ENCODE measurements at regions not wholly inside any gene's neighbourhood (a gene's known extent, or its start where the extent isn't known, plus 50 kb on each side); places are given as distances from the start of the nearest gene placed in this dataset.
A peak's percentile ranks its signal among the peaks of the same experiment; 100 is the strongest.

DNA sequence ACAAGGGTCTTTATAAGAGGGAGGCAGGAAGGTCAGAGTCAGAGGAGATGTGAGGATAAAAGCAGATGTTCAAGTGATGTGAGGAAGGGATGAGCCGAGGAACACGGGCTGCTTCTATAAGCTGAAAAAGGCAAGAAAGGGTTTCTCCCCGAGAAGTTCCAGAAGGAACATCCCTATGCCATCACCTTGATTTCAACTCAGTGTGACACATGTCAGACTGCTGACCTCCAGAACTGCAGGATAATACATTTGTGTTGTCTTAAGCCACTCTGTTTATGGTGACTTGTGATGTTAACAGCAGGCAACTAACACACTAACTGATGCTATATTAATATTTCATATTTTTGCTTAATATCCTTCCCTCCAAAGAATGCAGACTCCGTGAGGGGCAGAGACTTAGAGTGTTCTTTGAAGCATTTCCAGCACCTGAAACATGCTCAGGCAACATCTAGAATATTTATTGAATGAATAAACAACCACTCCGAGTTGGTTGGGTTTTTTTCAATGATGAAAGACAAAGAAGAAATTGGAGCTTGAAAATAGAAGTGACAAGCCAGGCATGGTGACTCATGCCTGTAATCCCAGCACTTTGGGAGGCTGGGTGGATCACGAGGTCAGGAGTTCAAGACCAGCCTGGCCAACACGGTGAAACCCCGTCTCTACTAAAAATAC lies 77.6 kb upstream of the ADRA1B start:
- FAIRE-seq (no peak), DNase-seq (ENCODE audit: low spot score) (no peak)

DNA sequence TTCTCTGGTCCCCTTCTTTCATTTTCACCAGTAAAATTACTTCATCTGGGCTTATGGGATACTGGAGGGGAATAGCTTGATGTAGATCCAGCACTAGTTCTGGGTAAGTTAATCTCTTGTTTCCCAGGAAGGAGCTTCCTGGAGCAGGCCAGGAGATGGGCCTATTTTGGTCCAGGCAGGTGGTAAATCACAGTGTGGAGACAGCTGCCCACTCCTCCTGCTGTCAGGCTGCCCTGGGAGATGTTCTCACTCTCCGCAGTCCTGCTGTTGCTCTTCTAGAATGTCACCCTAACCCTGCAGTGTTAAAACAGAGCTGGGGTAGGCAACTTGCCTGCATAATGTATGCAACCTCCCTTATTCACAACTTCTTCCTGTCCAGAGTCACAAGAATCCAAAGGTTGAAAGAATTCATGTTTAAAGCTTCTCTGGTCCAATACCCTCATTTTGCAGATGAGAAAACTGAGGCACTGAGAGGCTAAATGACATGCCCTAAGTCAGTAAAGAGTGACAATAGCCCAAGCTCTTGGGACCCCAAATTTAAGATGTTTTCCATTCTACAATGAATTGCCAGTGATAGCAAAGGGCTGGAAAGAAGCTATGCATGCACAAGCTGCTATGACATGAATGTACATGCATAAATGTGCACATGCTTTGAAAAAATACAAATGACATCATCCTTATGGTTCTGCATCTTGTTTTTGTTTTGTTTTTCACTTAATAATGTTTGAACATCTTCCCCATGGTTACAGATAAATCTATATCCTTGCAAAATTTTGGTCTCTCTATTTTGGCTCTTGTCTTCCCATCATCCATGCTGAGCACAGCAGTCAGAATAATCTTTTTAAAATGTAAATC lies 71.8 kb upstream of the ADRA1B start:
- FAIRE-seq (no peak), DNase-seq (ENCODE audit: low spot score) (no peak)

DNA sequence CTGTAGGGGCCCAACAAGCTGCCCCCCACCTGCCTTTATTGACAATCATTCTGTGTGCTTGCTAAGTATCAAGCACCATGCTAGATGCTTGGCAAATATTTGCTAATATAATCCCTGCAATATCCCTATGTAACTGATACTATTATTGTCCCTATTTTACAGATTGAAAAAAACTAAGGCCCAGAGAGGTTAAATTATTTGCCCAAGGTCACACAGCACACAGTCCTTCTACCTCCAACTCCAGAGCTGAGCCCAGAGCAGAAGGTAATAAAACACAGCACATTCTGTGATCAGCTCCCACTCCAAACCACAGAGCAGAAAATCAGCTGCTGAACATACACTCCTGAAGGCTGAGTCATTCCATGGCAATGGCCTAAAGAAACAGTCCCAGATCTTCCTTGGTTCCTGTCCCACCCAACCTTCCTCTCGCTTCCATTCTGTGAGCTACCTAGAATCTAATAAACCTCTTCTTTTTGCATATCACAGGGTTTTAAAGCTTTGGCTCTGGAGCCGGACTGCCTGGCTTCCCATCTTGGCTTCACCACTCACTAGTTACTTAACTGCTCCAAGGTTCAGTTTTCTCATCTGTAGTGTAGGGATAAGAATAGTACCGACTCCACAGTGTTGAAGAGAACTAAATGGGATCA lies 66.7 kb upstream of the ADRA1B start:
- DNase-seq (ENCODE audit: low spot score) (peak; percentile 80), FAIRE-seq (no peak)

DNA sequence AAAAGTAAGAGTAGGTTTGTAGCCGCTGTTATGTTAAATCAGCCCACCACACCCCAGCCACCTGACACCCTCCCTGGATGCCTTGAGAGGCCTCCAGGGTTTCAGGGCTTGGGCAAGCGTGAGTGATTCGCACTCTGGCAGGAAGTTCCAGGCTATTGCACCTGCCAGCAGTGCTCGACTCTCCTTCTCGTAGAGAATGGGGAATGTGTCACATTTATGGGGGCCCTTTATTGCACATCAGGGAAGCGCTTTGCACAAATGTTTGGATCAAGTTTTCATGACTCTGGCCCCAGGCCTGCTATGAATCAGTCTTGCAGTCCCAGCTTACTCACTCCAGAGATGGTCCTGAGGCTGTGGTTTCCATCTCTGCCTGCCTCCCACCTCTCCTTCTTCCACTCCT lies 66.1 kb upstream of the ADRA1B start:
- peak; percentile 59 for DNase-seq (ENCODE audit: low spot score)
- peak; percentile 70 for FAIRE-seq

DNA sequence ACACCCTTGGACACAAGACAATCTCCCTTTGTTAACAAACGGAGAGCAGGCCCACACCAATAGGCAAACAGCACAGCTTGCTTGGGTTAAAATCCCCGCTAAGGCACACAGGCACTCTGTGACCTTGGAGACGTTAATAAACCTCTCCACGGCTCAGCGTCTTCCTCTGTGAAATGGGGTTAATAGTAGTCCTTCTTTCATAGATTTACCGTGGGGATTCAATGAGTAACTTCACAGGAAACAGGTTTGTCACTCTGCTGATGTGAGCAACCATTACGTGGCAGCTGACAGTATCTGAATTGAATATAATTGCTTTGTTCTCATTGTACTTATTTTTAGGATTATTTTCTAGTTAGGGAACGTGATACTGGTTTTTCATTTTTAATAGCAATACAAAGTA lies 65.2 kb upstream of the ADRA1B start:
- FAIRE-seq: no peak

DNA sequence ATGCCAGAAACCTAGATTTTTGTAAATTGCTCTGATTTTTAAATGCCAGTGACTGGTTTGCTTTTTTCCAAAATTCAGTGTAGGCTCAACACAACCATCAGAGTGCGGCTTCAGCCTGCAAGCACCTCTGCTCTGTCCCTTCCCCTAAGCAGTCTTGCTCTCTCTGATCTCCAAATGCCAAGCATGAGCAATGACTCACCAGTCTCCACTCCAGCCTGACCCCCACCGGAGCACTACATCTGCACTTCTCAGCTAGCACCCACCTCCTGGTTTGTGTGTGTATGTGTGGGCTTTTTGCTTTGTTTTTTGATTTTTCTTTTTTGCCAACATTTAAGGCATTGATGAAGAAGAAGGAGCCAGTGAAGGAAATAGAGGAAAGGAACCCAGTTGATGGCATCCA lies 61.4 kb upstream of the ADRA1B start:
- FAIRE-seq: peak; percentile 46
- DNase-seq (ENCODE audit: low spot score): peak; percentile 73

More for the DNA sequence above, 65.2 kb upstream of the ADRA1B start:
- DNase-seq (ENCODE audit: low spot score): no peak

DNA sequence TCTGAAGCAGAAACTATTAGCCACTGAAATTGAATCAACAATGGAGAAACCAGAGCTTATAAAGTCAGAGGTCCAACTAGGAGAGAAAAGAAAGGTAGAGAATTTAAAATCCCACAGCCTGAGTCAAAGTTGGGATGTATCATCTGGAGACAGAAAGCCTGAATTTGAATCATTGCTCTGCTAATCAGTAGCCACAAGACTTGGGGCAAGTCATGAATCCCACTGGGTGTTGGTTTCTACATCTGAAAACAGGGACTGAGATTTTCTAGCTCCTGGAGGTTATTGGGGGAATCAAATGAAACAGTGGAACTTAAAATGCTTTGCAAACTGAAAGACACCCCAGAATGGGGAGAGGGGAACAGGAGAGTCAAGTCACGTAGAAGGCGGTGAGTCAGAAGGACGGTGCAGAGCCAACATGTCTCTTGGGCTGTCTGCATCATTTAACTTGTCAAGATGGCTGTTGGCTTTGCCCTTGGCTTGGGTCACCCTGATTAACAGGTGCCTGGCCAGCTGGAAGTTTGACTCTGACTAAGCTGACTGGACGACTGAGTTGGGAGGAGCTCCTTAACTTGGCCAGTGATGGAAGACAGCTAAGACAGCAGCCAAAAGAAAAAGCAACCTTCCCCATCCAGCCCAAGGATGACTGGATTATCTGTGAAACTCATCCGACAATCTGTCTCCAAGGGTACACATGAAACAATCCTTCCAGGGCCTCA lies 60.6 kb upstream of the ADRA1B start:
- FAIRE-seq (no peak), DNase-seq (ENCODE audit: low spot score) (no peak)

DNA sequence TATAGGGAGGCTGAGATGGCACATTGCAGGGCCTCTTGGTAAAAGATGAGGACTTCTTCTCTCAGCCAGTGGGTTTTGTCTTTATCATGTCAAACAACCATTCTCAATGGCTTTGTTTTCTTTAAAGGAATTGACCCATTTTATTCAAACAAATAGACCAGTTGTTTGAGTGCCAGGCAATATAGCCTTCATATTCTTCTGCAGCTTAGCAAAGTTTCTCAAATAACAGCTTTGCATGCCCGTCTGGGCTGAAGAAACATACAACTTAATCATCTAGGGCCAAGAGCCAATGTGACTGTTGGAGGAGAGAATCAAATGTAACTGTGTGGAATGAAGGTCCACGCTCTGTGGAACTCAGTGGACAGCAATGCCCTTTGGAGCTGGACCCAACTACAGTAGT lies 57.4 kb upstream of the ADRA1B start:
- FAIRE-seq: no peak

DNA sequence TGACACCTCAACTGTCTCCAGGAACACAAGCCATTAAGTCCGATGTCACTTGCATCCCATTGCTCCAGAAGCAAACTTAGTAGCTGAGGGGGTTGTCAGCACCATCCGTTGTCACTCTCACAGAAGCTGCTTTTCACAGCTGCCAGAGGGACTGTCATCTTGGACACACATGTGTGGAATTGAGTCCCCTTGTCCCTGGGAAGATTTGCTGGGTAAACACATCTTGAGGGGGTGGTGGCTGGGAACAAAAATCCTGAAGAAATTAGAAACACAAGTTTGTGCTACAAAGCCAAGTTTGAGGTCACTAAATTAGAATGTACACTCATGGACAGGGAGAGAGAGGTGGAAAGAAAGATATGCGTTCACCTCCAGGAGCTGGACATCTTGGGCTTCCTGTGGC lies 55.2 kb upstream of the ADRA1B start:
- DNase-seq (ENCODE audit: low spot score) (no peak), FAIRE-seq (no peak)

More for the DNA sequence above, 57.4 kb upstream of the ADRA1B start:
- no peak for DNase-seq (ENCODE audit: low spot score)

DNA sequence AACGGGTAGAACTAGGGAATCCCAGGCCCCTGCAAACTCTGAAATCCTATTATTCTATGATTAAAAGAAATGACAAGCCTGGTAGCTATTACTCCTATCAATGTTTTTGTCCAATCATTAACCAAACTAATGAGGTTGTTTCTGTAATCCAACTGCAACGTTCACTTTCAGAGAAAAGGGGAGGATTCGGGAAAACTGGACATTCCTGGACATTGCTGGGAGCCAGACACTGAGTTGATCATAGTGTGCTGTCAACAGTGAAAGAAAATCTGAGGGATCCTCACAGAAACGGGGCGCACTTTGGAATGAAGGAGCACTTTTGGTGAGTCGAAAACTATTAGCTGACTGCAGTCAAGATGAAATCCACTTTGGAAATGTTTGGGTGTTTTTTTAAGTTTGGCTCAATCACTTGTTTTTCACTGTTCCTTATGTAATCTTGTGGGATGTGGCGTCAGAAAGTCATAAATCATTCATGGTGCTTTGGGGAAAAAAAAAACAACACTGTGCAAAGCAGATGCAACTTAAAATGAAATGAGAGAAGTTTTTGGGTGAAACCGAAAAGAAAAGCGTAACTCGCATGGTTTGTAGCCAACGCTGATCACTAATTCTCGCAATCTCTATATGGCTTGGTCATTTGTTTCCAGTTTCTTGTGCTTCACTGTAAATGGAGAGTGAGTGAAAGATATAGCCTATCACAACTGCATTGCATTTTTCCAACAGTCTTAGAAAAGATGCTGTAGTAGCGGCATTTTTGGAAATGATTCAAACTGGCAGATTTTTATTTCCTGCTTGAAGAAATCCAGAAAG lies 51.2 kb upstream of the ADRA1B start:
- DNase-seq (ENCODE audit: low spot score) (no peak), FAIRE-seq (no peak)

DNA sequence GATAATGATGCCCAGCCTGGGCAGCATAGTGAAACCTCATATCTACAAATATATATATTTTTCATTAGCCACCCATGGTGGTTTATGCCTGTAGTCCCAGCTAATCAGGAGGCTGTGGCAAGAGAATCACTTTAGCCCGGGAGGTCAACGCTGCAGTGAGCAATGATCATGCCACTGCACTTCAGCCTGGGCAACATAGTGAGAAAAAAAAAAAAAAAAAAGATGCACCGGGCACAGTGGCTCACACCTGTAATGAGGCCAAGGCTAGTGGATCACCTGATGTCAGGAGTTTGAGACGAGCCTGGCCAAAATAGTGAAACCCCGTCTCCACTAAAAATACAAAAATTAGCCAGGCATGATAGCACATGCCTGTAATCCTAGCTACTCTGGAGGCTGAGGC lies 50.2 kb upstream of the ADRA1B start:
- DNase-seq (ENCODE audit: low spot score) (no peak), FAIRE-seq (no peak)

All from urothelium cell line (cell line).